Right lobe of liver (tissue), 6 donors: ENCODE measurements at regions not wholly inside any gene's neighbourhood (a gene's known extent, or its start where the extent isn't known, plus 50 kb on each side); places are given as distances from the start of the nearest gene placed in this dataset.

ENCODE experiments used
- ATAC-seq, 4 donors: fragments of 200-7000 bp; cut with Tn5 transposase; one replicate each; pipeline ENCODE4 v1.9.1; 2020; ENCODE audit warnings: mild to moderate bottlenecking in 4 of 4, moderate library complexity in 4 of 4
- DNase-seq, 3 donors: peaks; one replicate each; pipeline ENCODE4 v3.0.0-alpha.2; 2020
- H3K27ac ChIP-seq, 3 donors: fragments of 200-600 bp; one replicate each; pipeline ENCODE4 v1.8.0; 2022
- H3K27me3 ChIP-seq, 2 donors: fragments of 200-600 bp; one replicate each; pipeline ENCODE4 v1.8.0; 2022
- H3K36me3 ChIP-seq, 4 donors: fragments of 200-600 bp; sonication (generic) in 1 of 4; one replicate each; pipeline versions ENCODE4 v1.5.1 to v1.8.0; 2017 to 2022; ENCODE audit warnings: control low read depth in 1 of 4
- H3K4me1 ChIP-seq, 4 donors: fragments of 200-600 bp; sonication (generic) in 1 of 4; one replicate each; pipeline versions ENCODE4 v1.5.1 to v1.8.0; 2017 to 2022; ENCODE audit warnings: control low read depth in 1 of 4
- H3K4me3 ChIP-seq, 3 donors: fragments of 200-600 bp; one replicate each; pipeline ENCODE4 v1.8.0; 2022
- H3K9me3 ChIP-seq, 4 donors: fragments of 200-600 bp; sonication (generic) in 1 of 4; one replicate each; pipeline versions ENCODE4 v1.5.1 to v1.8.0; 2017 to 2022; ENCODE audit warnings: control low read depth in 1 of 4
- CTCF ChIP-seq, 4 donors: fragments of 200-600 bp in 3 of 4; fragments of 450-650 bp in 1 of 4; IDR thresholded peaks; one replicate each; pipeline versions ENCODE4 v1.5.1 to v1.8.0; 2016 to 2022; ENCODE audit warnings: antibody characterized with exemption in 4 of 4, mild to moderate bottlenecking in 2 of 4
- POLR2A ChIP-seq: fragments of 450-650 bp; IDR thresholded peaks from one replicate; pipeline ENCODE4 v1.6.1; 2017; ENCODE audit warnings: antibody characterized with exemption, mild to moderate bottlenecking
- WGBS: methylation state at CpG from one replicate; pipeline ENCODE4 v1.1.6; 2018; ENCODE audit warnings: low coverage, low lambda C conversion rate; ENCODE audit not compliant: insufficient coverage; ENCODE audit errors: missing lambda C conversion rate; 5-methylcytosine and 5-hydroxymethylcytosine counted together
- intact Hi-C, 2 donors: fragments of 100-400 bp; cut with DNase I; formaldehyde crosslinking; loops; one replicate each; pipeline versions ENCODE4 v1.11.2 to v1.14.1; 2022
- donor health status: DM: no; HTN: yes; CAD: no.
- donor health status: DM: no; HTN: no; CAD: no.
- donor health status: DM: no; HTN: no; CAD: no.
- donor health status: DM: no; HTN: yes; CAD: no.
- donor health status: DM: no; HTN: yes; CAD: no.

- DNase-seq = peak in 1 of 3 donors; percentile 52
- H3K4me1 ChIP-seq = no peaks in the 10 kb centered on the region
- ATAC-seq = peak in 1 of 4 donors; percentile 24
- H3K36me3 ChIP-seq = no peaks in the 10 kb centered on the region
- intact Hi-C loops = no loop called here
- peaks cover 0 to 8% of the 10 kb centered on the region in 2 donors for H3K27me3 ChIP-seq
- H3K4me3 ChIP-seq = peak overlapping the region in 1 of 3 donors; percentile 40
- H3K9me3 ChIP-seq = no peaks in the 10 kb centered on the region
- WGBS = 0% methylated on average over 6 of the region's 41 CpGs
- TF ChIP-seq CTCF (IDR thresholded peaks at IDR 0.05) = no peak
- no peak for TF ChIP-seq POLR2A
- H3K27ac ChIP-seq = no peak overlapping the region
Observed at GRCh38 chr12:39144613-39145061, 239.2 kb upstream of the CPNE8 start.

- H3K27me3 ChIP-seq = no peaks in the 10 kb centered on the region
- H3K4me3 ChIP-seq = no peak overlapping the region
- DNase-seq (no peak), ATAC-seq (no peak)
- H3K9me3 ChIP-seq = no peaks in the 10 kb centered on the region
- H3K4me1 ChIP-seq = no peaks in the 10 kb centered on the region
- TF ChIP-seq POLR2A (no peak), CTCF (IDR thresholded peaks at IDR 0.05) (no peak)
- H3K36me3 ChIP-seq = no peaks in the 10 kb centered on the region
- intact Hi-C loops = no loop called here
- 32% methylated on average over 4 of the region's 4 CpGs for WGBS
- no peak overlapping the region for H3K27ac ChIP-seq
Observed at GRCh38 chr12:39138268-39138667, 232.9 kb upstream of the CPNE8 start.

GRCh38 chr12:39127401-39127800, 222.0 kb upstream of the CPNE8 start:
- ATAC-seq = peak in 1 of 4 donors; percentile 57
- intact Hi-C loops = no loop called here
- no peak for DNase-seq
- no peaks in the 10 kb centered on the region for H3K9me3 ChIP-seq
- H3K27ac ChIP-seq = no peak overlapping the region
- no peak overlapping the region for H3K4me3 ChIP-seq
- H3K4me1 ChIP-seq = no peaks in the 10 kb centered on the region
- TF ChIP-seq POLR2A (no peak), CTCF (IDR thresholded peaks at IDR 0.05) (no peak)
- no peaks in the 10 kb centered on the region for H3K27me3 ChIP-seq
- H3K36me3 ChIP-seq = no peaks in the 10 kb centered on the region
- 57% methylated on average over 4 of the region's 4 CpGs for WGBS

- H3K36me3 ChIP-seq = no peaks in the 10 kb centered on the region
- no peaks in the 10 kb centered on the region for H3K27me3 ChIP-seq
- no peaks in the 10 kb centered on the region for H3K4me1 ChIP-seq
- no peak for DNase-seq
- ATAC-seq = no peak
- 47% methylated on average over 2 of the region's 2 CpGs for WGBS
- no peak overlapping the region for H3K27ac ChIP-seq
- no peaks in the 10 kb centered on the region for H3K9me3 ChIP-seq
- TF ChIP-seq CTCF (IDR thresholded peaks at IDR 0.05) (no peak), POLR2A (no peak)
- no peak overlapping the region for H3K4me3 ChIP-seq
- intact Hi-C loops = no loop called here
Observed at GRCh38 chr12:39125566-39125965, 220.2 kb upstream of the CPNE8 start.

GRCh38 chr12:39124768-39125167, 219.4 kb upstream of the CPNE8 start:
- Histone ChIP-seq H3K36me3 (no peaks in the 10 kb centered on the region), H3K4me1 (no peaks in the 10 kb centered on the region), H3K4me3 (no peak overlapping the region), H3K9me3 (no peaks in the 10 kb centered on the region), H3K27ac (no peak overlapping the region), H3K27me3 (no peaks in the 10 kb centered on the region)
- TF ChIP-seq POLR2A (no peak), CTCF (IDR thresholded peaks at IDR 0.05) (no peak)
- DNase-seq (no peak), ATAC-seq (no peak)
- intact Hi-C loops = no loop called here
- 31% methylated on average over 2 of the region's 6 CpGs for WGBS
